ENCODE measurements at regions not wholly inside any gene's neighbourhood (a gene's known extent, or its start where the extent isn't known, plus 50 kb on each side); places are given as distances from the start of the nearest gene placed in this dataset.

GRCh38 chr11:69383372-69384250, 89.7 kb downstream of the MYEOV start:
- TF ChIP-seq MYNN (tag by site-specific recombination; IDR thresholded peaks at IDR 0.05; ENCODE audit: borderline replicate concordance) (no peak), ZNF416 (tag by site-specific recombination; IDR thresholded peaks at IDR 0.05) (no peak), ZNF350 (tag by site-specific recombination; IDR thresholded peaks at IDR 0.05) (no peak), ZNF571 (tag by site-specific recombination; IDR thresholded peaks at IDR 0.05) (no peak), ZBTB20 (tag by site-specific recombination; IDR thresholded peaks at IDR 0.05) (no peak)
- Histone ChIP-seq H3K4me3 (ENCODE audit: low read depth, low read length) (no peak overlapping the region), H3K27ac (ENCODE audit: extremely low read depth, low read depth, low read length) (no peak overlapping the region), H3K4me1 (ENCODE audit: control insufficient read depth, insufficient read depth, low read length) (no peaks in the 10 kb centered on the region), H3K9me3 (ENCODE audit: control insufficient read depth, insufficient read depth, low read depth, low read length) (no peaks in the 10 kb centered on the region), H3K36me3 (ENCODE audit: control insufficient read depth in 2 of 2, insufficient read depth in 1 of 2, low read length in 2 of 2) (no peaks in the 10 kb centered on the region)
- CTCF ChIA-PET, result interaction anchor here (0.6 kb wide), 1 partner anchor 173 kb away, joined by 3 read pairs; no protein-coding TSS in a partner anchor
- POLR2A ChIA-PET, result no interaction called here

- H3K27ac ChIP-seq (ENCODE audit: extremely low read depth, low read depth, low read length), result no peak overlapping the region
- no peaks in the 10 kb centered on the region for H3K36me3 ChIP-seq (ENCODE audit: control insufficient read depth in 2 of 2, insufficient read depth in 1 of 2, low read length in 2 of 2)
- no peaks in the 10 kb centered on the region for H3K9me3 ChIP-seq (ENCODE audit: control insufficient read depth, insufficient read depth, low read depth, low read length)
- no peaks in the 10 kb centered on the region for H3K4me1 ChIP-seq (ENCODE audit: control insufficient read depth, insufficient read depth, low read length)
- POLR2A ChIA-PET, result no interaction called here
- CTCF ChIA-PET, result no interaction called here
- TF ChIP-seq ZNF639 (tag by site-specific recombination; IDR thresholded peaks at IDR 0.05), result no peak
- no peak for TF ChIP-seq ZNF529 (tag by site-specific recombination; IDR thresholded peaks at IDR 0.05; ENCODE audit: insufficient replicate concordance)
- TF ChIP-seq ZFHX2 (tag by site-specific recombination; conservative IDR thresholded peaks at IDR 0.05), result no peak
- TF ChIP-seq ZNF24 (tag by site-specific recombination; IDR thresholded peaks at IDR 0.05), result no peak
- TF ChIP-seq ZNF324 (tag by site-specific recombination; IDR thresholded peaks at IDR 0.05), result no peak
- no peak for TF ChIP-seq ZNF362 (tag by site-specific recombination; IDR thresholded peaks at IDR 0.05)
- no peak for TF ChIP-seq ZBTB8A (tag by site-specific recombination; IDR thresholded peaks at IDR 0.05)
- no peak for TF ChIP-seq REPIN1 (tag by site-specific recombination; IDR thresholded peaks at IDR 0.05; ENCODE audit: low read depth)
- no peak for TF ChIP-seq ZNF341 (tag by site-specific recombination; IDR thresholded peaks at IDR 0.05; ENCODE audit: low read depth)
- no peak for TF ChIP-seq BCL11B (tag by site-specific recombination; IDR thresholded peaks at IDR 0.05; ENCODE audit: low read depth)
- no peak for TF ChIP-seq ZNF121 (tag by site-specific recombination; IDR thresholded peaks at IDR 0.05)
- TF ChIP-seq ZNF394 (tag by site-specific recombination; IDR thresholded peaks at IDR 0.05; ENCODE audit: borderline replicate concordance), result no peak
- TF ChIP-seq ZNF140 (tag by site-specific recombination; IDR thresholded peaks at IDR 0.05), result no peak
- no peak for TF ChIP-seq PRDM6 (tag by site-specific recombination; IDR thresholded peaks at IDR 0.05)
- no peak for TF ChIP-seq ATF2 (tag by site-specific recombination; IDR thresholded peaks at IDR 0.05; ENCODE audit: low read depth)
- TF ChIP-seq ZNF670 (tag by site-specific recombination; IDR thresholded peaks at IDR 0.05; ENCODE audit: low read depth), result no peak
- no peak for TF ChIP-seq SCRT2 (tag by site-specific recombination; IDR thresholded peaks at IDR 0.05)
- no peak overlapping the region for H3K4me3 ChIP-seq (ENCODE audit: low read depth, low read length)
Observed at GRCh38 chr11:69384251-69385143, 90.5 kb downstream of the MYEOV start.

Data from HEK293 (cell line).